NCI-H2196 treated with DMSO at 0.1 percent for 48 hours (cell line): ENCODE measurements at regions not wholly inside any gene's neighbourhood (a gene's known extent, or its start where the extent isn't known, plus 50 kb on each side); places are given as distances from the start of the nearest gene placed in this dataset.

Experiments used
- DNase-seq: peaks from one replicate; lab custom pipeline; 2025; ENCODE audit not compliant: unreplicated experiment; lab: John Stamatoyannopoulos, UW

DNA sequence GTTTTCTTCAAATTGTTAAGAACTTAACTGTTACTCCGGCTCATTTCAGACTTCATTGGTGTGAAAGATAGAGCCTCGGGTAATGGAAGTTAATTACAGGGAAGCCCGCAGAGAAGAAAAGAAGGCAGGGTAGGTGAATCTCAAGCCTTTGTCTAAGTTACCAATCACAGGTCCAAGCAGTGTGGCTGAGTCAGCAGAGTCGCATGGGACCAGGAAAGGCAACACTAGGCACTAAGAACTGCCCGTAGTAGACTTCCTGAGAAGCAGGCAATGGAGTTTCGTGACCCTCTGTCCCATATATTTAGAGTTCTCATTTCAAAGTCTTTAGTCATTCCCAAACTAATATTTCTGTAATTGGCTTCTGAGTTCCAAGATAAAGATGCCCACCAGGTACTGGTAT is 122.9 kb upstream of the STT3B start:
- no peak for DNase-seq

GRCh38 chr3:31410411-31410810 is 122.3 kb upstream of the STT3B start:
- DNase-seq = no peak

GRCh38 chr3:31412832-31413231 is 119.9 kb upstream of the STT3B start:
- no peak for DNase-seq

GRCh38 chr3:31413515-31413914 is 119.2 kb upstream of the STT3B start:
- DNase-seq = no peak

GRCh38 chr3:31416980-31417379 is 115.7 kb upstream of the STT3B start:
- no peak for DNase-seq

DNA sequence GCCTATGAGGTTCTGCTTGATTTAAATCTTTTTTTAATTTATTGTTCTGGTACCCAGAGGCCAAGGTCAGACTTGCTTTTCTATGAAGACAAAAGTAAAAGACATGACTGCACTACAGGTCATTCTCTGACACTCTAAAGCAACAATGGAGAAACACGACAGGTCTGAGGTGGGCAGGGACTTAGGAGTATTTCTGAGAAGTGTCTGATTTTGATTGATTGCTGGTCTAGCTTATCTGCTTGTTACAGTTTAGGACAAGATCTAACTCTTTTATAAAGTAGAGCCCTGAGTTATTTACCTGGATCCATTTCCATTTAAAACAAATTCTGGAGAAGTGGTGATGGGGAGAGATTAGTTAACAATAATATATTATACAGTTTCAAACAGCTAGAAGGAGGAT is 115.2 kb upstream of the STT3B start:
- no peak for DNase-seq

- DNase-seq = no peak
These were observed 112.4 kb upstream of the STT3B start for GRCh38 chr3:31420311-31420710.

DNA sequence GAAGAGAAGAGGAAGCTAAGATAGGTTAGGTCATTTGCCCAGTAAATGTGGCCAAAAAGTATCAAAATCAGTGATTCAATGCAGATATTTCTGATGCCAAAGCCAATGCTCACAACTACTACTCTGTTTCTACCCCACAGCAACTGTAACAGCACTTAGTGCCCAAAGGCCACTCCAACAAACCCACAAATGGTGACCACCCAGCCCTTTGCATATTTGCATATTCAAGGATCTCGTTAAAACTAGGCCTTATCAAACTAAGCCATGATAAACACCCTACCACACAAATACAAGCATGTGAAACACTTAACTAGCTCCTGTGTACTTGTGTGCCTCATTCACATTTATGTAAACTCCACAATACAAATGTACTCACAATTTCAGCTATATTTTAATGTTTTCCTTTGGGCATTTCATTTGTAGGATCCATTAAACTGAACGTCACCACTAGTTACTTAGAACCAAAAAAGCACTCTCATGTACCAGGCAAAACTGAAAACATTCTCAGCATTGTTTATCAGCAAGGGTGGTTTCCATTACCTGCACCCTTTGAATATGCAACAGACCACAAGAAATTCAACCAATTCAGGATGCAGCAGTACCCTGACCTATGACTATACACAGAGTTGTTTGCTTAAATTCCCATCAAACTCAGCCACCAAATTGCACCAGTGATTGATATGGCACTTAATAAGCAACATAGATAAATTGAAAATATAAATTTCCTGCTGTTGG is 111.2 kb upstream of the STT3B start:
- no peak for DNase-seq

GRCh38 chr3:31422237-31422636 is 110.5 kb upstream of the STT3B start:
- no peak for DNase-seq

DNA sequence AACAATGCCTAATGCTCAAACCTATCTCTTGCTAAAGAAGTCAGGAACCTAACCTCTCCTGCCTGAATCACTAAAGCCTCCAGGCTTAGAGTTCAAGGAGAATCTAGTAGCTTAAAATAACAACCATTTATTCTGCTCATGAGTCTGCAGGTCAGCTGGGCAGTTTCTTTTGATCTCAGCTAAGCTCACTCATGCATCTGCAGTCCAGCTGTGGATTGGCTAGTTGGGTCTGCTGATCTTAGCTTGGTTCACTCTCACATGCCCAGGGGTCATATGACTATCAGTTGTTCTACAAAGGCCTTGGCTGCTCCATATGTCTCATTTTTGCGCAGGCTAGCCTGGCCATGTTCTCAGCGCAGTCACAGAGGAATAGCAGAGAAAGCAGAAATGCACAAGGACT is 109.2 kb upstream of the STT3B start:
- DNase-seq = no peak

- DNase-seq = no peak
These were observed 107.3 kb upstream of the STT3B start for GRCh38 chr3:31425401-31425800.

DNA sequence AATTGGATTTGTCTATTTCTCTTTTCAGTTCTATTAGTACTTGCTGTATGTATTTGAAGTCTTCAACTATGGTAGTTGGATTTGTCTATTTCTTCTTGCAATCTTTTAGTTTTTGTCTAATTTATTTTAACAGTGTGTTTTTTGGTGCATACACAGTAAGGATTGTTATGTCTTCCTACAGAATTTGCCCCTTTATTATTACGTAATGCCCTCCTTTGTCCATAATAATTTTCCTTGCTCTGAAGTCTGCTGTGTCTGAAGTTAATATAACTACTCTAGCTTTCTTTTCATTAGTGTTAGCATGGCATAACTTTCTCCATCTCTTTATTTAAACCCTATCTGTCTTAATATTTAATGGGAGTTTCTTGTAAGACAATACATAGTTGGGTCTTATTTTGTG is 105.1 kb upstream of the STT3B start:
- no peak for DNase-seq

DNA sequence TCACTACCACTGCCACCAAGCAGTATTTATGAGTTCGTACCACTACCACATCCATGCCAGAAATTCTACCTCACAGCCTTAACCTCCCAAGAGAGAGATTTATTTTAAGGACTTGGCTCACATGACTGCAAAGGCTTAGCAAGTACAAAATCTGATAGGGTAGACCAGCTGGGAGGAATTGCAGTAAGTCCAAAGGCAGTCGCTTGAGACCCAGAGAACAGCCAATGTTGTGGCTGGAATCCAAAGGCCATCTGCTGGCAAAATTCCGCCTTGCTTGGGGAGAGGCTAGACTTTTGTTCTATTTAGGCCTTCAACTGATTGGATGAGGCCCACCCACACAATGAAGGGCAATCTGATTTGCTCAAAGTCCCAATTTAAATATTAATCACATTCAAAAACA is 101.4 kb upstream of the STT3B start:
- no peak for DNase-seq

- DNase-seq = no peak
These were observed 99.6 kb upstream of the STT3B start for GRCh38 chr3:31432897-31433678.

GRCh38 chr3:31433679-31433992 is 99.1 kb upstream of the STT3B start:
- no peak for DNase-seq

DNA sequence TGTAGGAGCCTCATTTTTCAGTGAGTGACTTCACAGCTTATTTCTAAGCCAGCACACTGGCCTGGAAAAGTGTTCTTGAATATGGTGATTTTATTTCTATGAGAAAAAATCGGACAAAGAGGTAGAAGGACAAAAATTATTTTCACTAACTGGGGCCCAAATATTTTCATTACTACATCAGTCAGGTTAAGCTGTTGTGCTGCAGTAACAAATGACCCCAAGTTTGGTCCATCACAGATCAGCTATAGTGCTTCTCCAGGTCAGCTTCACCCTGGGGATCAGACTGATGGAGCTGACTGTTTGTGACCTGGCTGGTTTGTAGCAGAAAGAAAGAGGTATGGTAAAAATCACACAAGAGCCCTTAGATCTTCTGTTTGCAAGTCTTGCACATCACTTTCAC is 97.9 kb upstream of the STT3B start:
- no peak for DNase-seq

- DNase-seq = no peak
These were observed 95.9 kb upstream of the STT3B start for GRCh38 chr3:31436830-31437229.

GRCh38 chr3:31438742-31439141 is 94.0 kb upstream of the STT3B start:
- no peak for DNase-seq

DNA sequence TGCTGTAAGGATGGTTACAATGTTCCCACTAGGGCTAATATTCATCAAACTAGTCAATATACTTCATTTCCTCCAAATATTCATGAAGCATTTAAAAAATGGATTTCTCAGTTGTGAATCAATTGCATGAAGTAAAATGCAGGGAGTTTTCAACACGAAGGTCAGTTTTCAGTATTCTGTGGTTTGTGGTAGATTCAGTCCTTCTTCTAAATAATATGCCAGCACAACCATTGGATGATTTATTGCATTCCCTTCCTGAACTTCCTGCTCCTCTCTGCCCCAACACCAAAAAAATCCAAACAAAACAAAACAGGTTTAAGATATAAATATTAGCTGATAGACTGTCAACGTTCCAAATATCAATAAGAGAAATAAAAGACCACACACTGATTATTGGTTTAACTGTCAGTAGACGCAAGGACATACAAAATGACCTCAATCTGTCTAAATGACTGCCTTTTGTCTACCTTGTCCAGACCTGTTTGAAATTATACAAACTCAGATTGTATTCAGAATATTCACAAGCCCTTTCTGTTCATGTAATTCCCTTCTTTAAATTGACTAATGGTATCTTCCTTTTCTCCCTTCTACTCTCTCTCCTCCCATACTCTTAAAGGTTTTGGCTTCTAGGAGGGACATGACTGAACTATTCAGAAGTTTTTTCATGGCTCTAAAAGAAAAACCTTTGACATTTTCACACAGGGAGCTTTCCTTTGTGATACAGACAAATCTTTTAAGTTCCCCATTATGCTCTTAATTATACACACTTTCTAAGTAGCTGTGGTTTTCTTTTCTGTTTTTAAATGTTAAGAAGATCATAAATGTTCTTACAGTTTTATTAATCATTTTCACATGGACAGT is 92.6 kb upstream of the STT3B start:
- DNase-seq = no peak

GRCh38 chr3:31440878-31441277 is 91.8 kb upstream of the STT3B start:
- DNase-seq = no peak

DNA sequence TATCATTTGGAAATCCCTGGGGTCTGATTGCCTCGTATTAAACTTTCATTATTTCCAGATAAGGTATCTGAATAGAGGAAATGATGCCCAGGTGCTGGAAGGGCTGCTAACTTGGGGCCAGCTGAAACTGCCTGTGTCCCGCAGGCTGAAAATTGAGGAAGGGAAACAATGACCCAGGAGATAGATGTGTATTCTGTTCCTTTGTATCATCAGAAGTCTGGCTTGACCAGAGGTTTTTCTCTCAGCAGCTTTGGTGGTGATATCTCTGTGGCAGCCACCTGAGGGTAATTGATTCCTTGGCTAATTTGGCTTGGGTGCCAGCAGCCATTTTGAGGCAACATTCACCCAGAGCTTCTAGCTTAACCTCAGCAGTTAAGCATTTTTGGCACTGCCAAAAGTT is 90.0 kb upstream of the STT3B start:
- no peak for DNase-seq
